ENCODE measurements at regions not wholly inside any gene's neighbourhood (a gene's known extent, or its start where the extent isn't known, plus 50 kb on each side); places are given as distances from the start of the nearest gene placed in this dataset.

DNA sequence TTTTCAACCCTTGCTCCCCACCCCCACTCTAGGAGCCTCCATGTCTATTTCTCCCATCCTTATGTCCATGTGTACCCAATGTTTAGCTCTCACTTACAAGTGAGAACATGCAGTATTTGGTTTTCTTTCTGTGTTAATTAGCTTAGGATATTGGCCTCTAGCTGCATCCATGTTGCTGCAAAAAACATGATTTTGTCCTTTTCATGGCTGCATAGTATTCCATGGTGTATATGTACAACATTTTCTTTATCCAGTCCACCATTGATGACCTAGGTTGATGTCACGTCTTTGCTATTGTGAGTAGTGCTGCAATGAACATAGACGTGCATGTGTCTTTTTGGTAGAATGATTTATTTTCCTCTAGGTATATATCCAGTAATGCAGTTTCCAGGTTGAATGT lies 472.8 kb downstream of the ZNF674 start:
- H3K4me3 ChIP-seq (ENCODE audit: insufficient read depth, low read depth, low read length, poor library complexity, severe bottlenecking), result no peak overlapping the region

DNA sequence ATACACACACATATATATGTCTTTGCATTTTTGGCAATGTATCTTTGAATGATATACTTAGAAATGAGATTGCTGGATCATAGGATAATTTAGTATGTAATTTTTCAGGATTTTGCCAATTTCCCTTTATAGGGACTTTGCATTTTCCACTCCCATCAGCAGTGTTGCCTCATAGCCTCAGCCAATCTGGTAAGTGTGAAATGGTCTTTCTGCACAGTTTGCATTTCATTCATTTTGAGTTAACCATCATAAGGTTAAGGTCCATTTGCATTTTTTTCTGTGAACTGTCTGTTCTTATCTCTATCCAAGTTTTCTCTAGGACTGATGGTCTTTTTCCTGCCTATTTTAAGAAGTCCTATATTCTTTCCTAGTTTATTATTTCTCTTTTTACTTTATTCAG lies 474.8 kb downstream of the ZNF674 start:
- H3K4me3 ChIP-seq (ENCODE audit: insufficient read depth, low read depth, low read length, poor library complexity, severe bottlenecking), result no peak overlapping the region
- H3K36me3 ChIP-seq (ENCODE audit: control insufficient read depth, insufficient read depth, low read length), result no peaks in the 10 kb centered on the region
- no peaks in the 10 kb centered on the region for H3K27me3 ChIP-seq (replicated peaks; ENCODE audit: control insufficient read depth, insufficient read depth, low read length, poor library complexity, severe bottlenecking)
- no peak for DNase-seq
- H3K9me3 ChIP-seq (ENCODE audit: control insufficient read depth, low read length), result no peaks in the 10 kb centered on the region
- no peaks in the 10 kb centered on the region for H3K4me1 ChIP-seq (ENCODE audit: control insufficient read depth, insufficient read depth, low read length, poor library complexity, severe bottlenecking)
- no peak overlapping the region for H3K27ac ChIP-seq (ENCODE audit: insufficient read depth, low read length, poor library complexity, severe bottlenecking)

More for the DNA sequence above, 472.8 kb downstream of the ZNF674 start:
- no peak for DNase-seq
- no peaks in the 10 kb centered on the region for H3K4me1 ChIP-seq (ENCODE audit: control insufficient read depth, insufficient read depth, low read length, poor library complexity, severe bottlenecking)
- H3K36me3 ChIP-seq (ENCODE audit: control insufficient read depth, insufficient read depth, low read length), result no peaks in the 10 kb centered on the region
- H3K27ac ChIP-seq (ENCODE audit: insufficient read depth, low read length, poor library complexity, severe bottlenecking), result no peak overlapping the region
- H3K27me3 ChIP-seq (replicated peaks; ENCODE audit: control insufficient read depth, insufficient read depth, low read length, poor library complexity, severe bottlenecking), result no peaks in the 10 kb centered on the region
- no peaks in the 10 kb centered on the region for H3K9me3 ChIP-seq (ENCODE audit: control insufficient read depth, low read length)

- Histone ChIP-seq H3K9me3 (ENCODE audit: control insufficient read depth, low read length) (no peaks in the 10 kb centered on the region), H3K27me3 (replicated peaks; ENCODE audit: control insufficient read depth, insufficient read depth, low read length, poor library complexity, severe bottlenecking) (no peaks in the 10 kb centered on the region), H3K36me3 (ENCODE audit: control insufficient read depth, insufficient read depth, low read length) (no peaks in the 10 kb centered on the region), H3K27ac (ENCODE audit: insufficient read depth, low read length, poor library complexity, severe bottlenecking) (no peak overlapping the region), H3K4me1 (ENCODE audit: control insufficient read depth, insufficient read depth, low read length, poor library complexity, severe bottlenecking) (no peaks in the 10 kb centered on the region), H3K4me3 (ENCODE audit: insufficient read depth, low read depth, low read length, poor library complexity, severe bottlenecking) (no peak overlapping the region)
- DNase-seq, result no peak
These were observed 485.9 kb downstream of the ZNF674 start for GRCh38 chrX:46059316-46059715.

DNA sequence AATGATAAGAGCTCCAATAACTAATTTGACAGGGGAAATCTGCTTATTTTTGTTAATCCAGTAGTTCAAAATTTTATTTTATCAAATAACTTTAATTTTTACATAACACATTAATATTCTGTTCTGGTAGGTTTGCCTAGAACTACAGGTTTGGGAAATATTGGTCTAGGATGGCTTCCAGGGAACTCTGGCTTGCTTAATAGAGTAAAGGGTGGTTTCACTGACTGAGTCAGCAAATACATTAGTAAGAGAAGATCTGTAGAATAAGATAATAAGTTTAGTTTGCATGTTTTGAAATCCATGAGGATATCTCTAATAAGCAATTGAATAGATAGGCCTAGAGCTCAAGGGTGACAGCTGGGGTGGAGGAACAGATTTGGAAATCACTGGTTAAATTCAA lies 500.7 kb downstream of the ZNF674 start:
- DNase-seq, result no peak
- Histone ChIP-seq H3K27me3 (replicated peaks; ENCODE audit: control insufficient read depth, insufficient read depth, low read length, poor library complexity, severe bottlenecking) (no peaks in the 10 kb centered on the region), H3K36me3 (ENCODE audit: control insufficient read depth, insufficient read depth, low read length) (no peaks in the 10 kb centered on the region), H3K4me1 (ENCODE audit: control insufficient read depth, insufficient read depth, low read length, poor library complexity, severe bottlenecking) (no peaks in the 10 kb centered on the region), H3K4me3 (ENCODE audit: insufficient read depth, low read depth, low read length, poor library complexity, severe bottlenecking) (no peak overlapping the region), H3K27ac (ENCODE audit: insufficient read depth, low read length, poor library complexity, severe bottlenecking) (no peak overlapping the region), H3K9me3 (ENCODE audit: control insufficient read depth, low read length) (no peaks in the 10 kb centered on the region)

DNA sequence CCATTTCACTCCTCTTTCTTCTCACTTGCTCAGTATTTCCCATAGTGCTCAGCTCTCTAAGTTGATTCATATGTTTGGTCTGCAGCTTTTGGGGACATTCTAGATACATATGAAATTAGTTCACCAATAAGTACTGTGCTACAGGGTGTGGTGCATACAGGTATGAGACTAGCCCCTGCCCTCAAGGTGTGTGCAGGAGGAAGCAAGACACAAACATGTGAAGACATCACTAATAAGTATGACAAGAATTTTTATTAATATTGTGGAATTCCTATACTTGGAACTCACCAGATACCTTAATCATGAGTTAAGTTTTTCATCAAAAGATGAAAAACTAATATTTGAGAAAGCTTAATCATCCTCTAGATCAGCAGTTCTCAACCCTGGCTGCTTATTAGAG lies 505.2 kb downstream of the ZNF674 start:
- Histone ChIP-seq H3K4me1 (ENCODE audit: control insufficient read depth, insufficient read depth, low read length, poor library complexity, severe bottlenecking) (no peaks in the 10 kb centered on the region), H3K9me3 (ENCODE audit: control insufficient read depth, low read length) (no peaks in the 10 kb centered on the region), H3K27ac (ENCODE audit: insufficient read depth, low read length, poor library complexity, severe bottlenecking) (no peak overlapping the region), H3K36me3 (ENCODE audit: control insufficient read depth, insufficient read depth, low read length) (no peaks in the 10 kb centered on the region), H3K4me3 (ENCODE audit: insufficient read depth, low read depth, low read length, poor library complexity, severe bottlenecking) (no peak overlapping the region), H3K27me3 (replicated peaks; ENCODE audit: control insufficient read depth, insufficient read depth, low read length, poor library complexity, severe bottlenecking) (no peaks in the 10 kb centered on the region)
- DNase-seq, result no peak

DNA sequence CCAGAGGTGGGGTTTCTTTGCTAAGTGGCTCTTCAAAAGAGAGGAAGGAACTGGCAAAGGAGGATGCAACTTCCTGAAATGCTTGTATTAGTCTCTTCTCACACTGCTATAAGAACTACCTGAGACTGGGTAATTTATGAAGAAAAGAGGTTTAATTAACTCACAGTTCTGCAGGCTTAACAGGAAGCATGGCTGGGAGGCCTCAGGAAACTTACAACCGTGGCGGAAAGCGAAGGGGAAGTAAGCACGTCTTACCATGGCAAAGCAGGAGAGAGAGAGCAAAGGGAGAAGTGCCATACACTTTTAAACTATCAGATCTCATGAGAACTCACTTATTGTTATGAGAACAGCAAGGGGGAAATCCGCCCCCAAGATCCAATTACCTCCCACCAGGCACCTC lies 505.7 kb downstream of the ZNF674 start:
- no peaks in the 10 kb centered on the region for H3K9me3 ChIP-seq (ENCODE audit: control insufficient read depth, low read length)
- no peaks in the 10 kb centered on the region for H3K4me1 ChIP-seq (ENCODE audit: control insufficient read depth, insufficient read depth, low read length, poor library complexity, severe bottlenecking)
- no peaks in the 10 kb centered on the region for H3K27me3 ChIP-seq (replicated peaks; ENCODE audit: control insufficient read depth, insufficient read depth, low read length, poor library complexity, severe bottlenecking)
- no peaks in the 10 kb centered on the region for H3K36me3 ChIP-seq (ENCODE audit: control insufficient read depth, insufficient read depth, low read length)
- H3K4me3 ChIP-seq (ENCODE audit: insufficient read depth, low read depth, low read length, poor library complexity, severe bottlenecking), result no peak overlapping the region
- no peak overlapping the region for H3K27ac ChIP-seq (ENCODE audit: insufficient read depth, low read length, poor library complexity, severe bottlenecking)
- DNase-seq, result no peak

GRCh38 chrX:46036508-46036907 lies 508.7 kb downstream of the ZNF674 start:
- H3K36me3 ChIP-seq (ENCODE audit: control insufficient read depth, insufficient read depth, low read length), result no peaks in the 10 kb centered on the region
- DNase-seq, result no peak
- H3K4me3 ChIP-seq (ENCODE audit: insufficient read depth, low read depth, low read length, poor library complexity, severe bottlenecking), result no peak overlapping the region
- no peaks in the 10 kb centered on the region for H3K27me3 ChIP-seq (replicated peaks; ENCODE audit: control insufficient read depth, insufficient read depth, low read length, poor library complexity, severe bottlenecking)
- H3K9me3 ChIP-seq (ENCODE audit: control insufficient read depth, low read length), result no peaks in the 10 kb centered on the region
- H3K4me1 ChIP-seq (ENCODE audit: control insufficient read depth, insufficient read depth, low read length, poor library complexity, severe bottlenecking), result no peaks in the 10 kb centered on the region
- no peak overlapping the region for H3K27ac ChIP-seq (ENCODE audit: insufficient read depth, low read length, poor library complexity, severe bottlenecking)

- no peak overlapping the region for H3K4me3 ChIP-seq (ENCODE audit: insufficient read depth, low read depth, low read length, poor library complexity, severe bottlenecking)
- no peaks in the 10 kb centered on the region for H3K4me1 ChIP-seq (ENCODE audit: control insufficient read depth, insufficient read depth, low read length, poor library complexity, severe bottlenecking)
- H3K27me3 ChIP-seq (replicated peaks; ENCODE audit: control insufficient read depth, insufficient read depth, low read length, poor library complexity, severe bottlenecking), result no peaks in the 10 kb centered on the region
- DNase-seq, result no peak
- no peaks in the 10 kb centered on the region for H3K36me3 ChIP-seq (ENCODE audit: control insufficient read depth, insufficient read depth, low read length)
- no peak overlapping the region for H3K27ac ChIP-seq (ENCODE audit: insufficient read depth, low read length, poor library complexity, severe bottlenecking)
- H3K9me3 ChIP-seq (ENCODE audit: control insufficient read depth, low read length), result no peaks in the 10 kb centered on the region
These were observed 510.4 kb downstream of the ZNF674 start for GRCh38 chrX:46034868-46035267.

- DNase-seq, result no peak
- no peak overlapping the region for H3K27ac ChIP-seq (ENCODE audit: insufficient read depth, low read length, poor library complexity, severe bottlenecking)
- no peaks in the 10 kb centered on the region for H3K27me3 ChIP-seq (replicated peaks; ENCODE audit: control insufficient read depth, insufficient read depth, low read length, poor library complexity, severe bottlenecking)
- no peaks in the 10 kb centered on the region for H3K4me1 ChIP-seq (ENCODE audit: control insufficient read depth, insufficient read depth, low read length, poor library complexity, severe bottlenecking)
- no peak overlapping the region for H3K4me3 ChIP-seq (ENCODE audit: insufficient read depth, low read depth, low read length, poor library complexity, severe bottlenecking)
- no peaks in the 10 kb centered on the region for H3K36me3 ChIP-seq (ENCODE audit: control insufficient read depth, insufficient read depth, low read length)
- H3K9me3 ChIP-seq (ENCODE audit: control insufficient read depth, low read length), result no peaks in the 10 kb centered on the region
These were observed 515.4 kb downstream of the ZNF674 start for GRCh38 chrX:46029777-46030176.

DNA sequence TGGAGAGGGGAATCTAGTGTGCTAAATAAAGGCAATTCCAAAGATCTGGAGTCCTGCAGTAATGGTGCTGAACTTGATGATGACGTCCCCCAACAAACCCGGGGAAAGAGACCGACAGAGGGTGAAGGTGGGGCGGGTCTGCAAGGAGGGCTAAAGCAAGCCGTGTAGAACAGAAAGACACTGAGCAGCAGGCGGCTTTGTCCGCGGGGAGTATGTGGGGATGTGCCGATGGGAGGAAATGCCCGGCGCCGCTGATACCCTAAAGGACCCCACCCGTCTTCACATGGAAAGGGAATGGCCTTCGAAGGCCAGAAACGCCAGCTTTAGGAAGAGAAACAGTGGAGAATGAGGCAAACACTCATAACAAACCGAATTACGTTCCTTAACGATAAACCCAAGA lies 528.9 kb downstream of the ZNF674 start:
- Histone ChIP-seq H3K27me3 (replicated peaks; ENCODE audit: control insufficient read depth, insufficient read depth, low read length, poor library complexity, severe bottlenecking) (no peaks in the 10 kb centered on the region), H3K36me3 (ENCODE audit: control insufficient read depth, insufficient read depth, low read length) (no peaks in the 10 kb centered on the region), H3K4me3 (ENCODE audit: insufficient read depth, low read depth, low read length, poor library complexity, severe bottlenecking) (no peak overlapping the region), H3K27ac (ENCODE audit: insufficient read depth, low read length, poor library complexity, severe bottlenecking) (no peak overlapping the region), H3K4me1 (ENCODE audit: control insufficient read depth, insufficient read depth, low read length, poor library complexity, severe bottlenecking) (no peaks in the 10 kb centered on the region), H3K9me3 (ENCODE audit: control insufficient read depth, low read length) (no peaks in the 10 kb centered on the region)
- no peak for DNase-seq

DNA sequence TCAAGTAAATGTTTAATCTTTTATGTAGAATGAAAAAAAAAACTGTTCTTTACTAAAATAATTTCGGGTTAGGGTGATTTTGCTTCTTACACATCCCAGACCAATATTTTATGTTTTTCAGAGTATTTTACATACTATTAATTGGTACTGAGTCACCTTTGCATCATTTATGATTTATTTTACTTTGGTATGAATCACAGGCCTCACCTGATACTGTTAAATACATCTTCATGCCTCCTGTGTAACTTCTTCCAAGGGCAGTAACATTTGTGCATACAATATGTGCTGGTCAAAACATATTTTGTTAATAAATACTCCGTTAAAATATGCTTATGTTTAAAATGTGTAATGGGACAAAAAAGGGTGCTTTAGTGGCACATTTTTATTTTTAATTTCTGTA lies 529.6 kb downstream of the ZNF674 start:
- no peak overlapping the region for H3K27ac ChIP-seq (ENCODE audit: insufficient read depth, low read length, poor library complexity, severe bottlenecking)
- H3K4me3 ChIP-seq (ENCODE audit: insufficient read depth, low read depth, low read length, poor library complexity, severe bottlenecking), result no peak overlapping the region
- no peaks in the 10 kb centered on the region for H3K36me3 ChIP-seq (ENCODE audit: control insufficient read depth, insufficient read depth, low read length)
- H3K4me1 ChIP-seq (ENCODE audit: control insufficient read depth, insufficient read depth, low read length, poor library complexity, severe bottlenecking), result no peaks in the 10 kb centered on the region
- no peaks in the 10 kb centered on the region for H3K9me3 ChIP-seq (ENCODE audit: control insufficient read depth, low read length)
- H3K27me3 ChIP-seq (replicated peaks; ENCODE audit: control insufficient read depth, insufficient read depth, low read length, poor library complexity, severe bottlenecking), result no peaks in the 10 kb centered on the region
- no peak for DNase-seq

Data from effector memory CD4-positive, alpha-beta T cell (primary cell).